ENCODE measurements at regions not wholly inside any gene's neighbourhood (a gene's known extent, or its start where the extent isn't known, plus 50 kb on each side); places are given as distances from the start of the nearest gene placed in this dataset.

- DNase-seq (ENCODE audit: low read depth in 2 of 2) = no peak
- no peak overlapping the region for H3K4me3 ChIP-seq (replicated peaks in 1 of 2; ENCODE audit: low read depth in 2 of 2, low read length in 2 of 2)
- TF ChIP-seq CTCF (IDR thresholded peaks at IDR 0.05; ENCODE audit: low read depth, low read length) = no peak
These were observed 50.9 kb upstream of the HEPHL1 start for GRCh38 chr11:93969925-93970922.

Measured in cardiac fibroblast (primary cell).